ENCODE measurements at regions not wholly inside any gene's neighbourhood (a gene's known extent, or its start where the extent isn't known, plus 50 kb on each side); places are given as distances from the start of the nearest gene placed in this dataset.

DNA sequence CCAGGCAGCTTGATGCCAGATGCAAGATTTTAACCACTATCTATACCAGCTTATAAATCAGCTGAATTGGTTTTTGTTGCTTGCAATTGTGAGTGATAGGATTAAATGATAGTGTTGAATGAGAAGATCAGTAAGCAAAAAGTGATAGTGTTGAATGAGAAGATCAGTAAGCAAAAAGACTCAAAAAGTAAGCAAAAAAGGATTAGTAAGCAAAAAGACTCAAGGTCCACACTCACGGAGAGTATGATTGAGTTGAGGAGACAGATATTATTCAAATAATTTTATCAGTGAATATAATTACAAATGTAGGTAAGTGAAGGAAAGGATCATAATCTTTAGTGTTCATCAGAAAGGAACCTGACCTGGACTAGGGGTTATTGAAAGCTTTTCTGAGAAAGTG lies 58.0 kb upstream of the ARRDC3 start:
- DNase-seq = no peak

DNA sequence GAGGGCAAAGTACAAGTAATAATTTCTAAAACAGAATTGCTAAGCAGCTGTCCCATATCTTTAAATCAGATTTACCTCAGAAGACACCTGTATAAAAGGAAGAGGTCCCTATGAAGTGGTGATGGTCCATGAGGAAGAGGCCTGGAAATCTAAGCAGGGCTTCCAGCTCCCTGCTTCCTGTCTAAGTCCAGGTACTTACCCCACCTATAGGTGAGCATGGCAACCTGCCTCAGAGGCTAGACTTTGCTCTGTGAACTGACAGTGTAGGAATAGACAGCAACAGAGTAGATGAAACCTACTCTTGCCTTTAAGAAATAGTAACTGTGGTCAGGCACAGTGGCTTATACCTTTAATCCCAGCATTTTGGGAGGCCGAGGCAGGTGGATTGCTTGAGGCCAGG lies 55.8 kb upstream of the ARRDC3 start:
- no peak for DNase-seq

GRCh38 chr5:91436241-91436640 lies 53.1 kb upstream of the ARRDC3 start:
- DNase-seq = no peak

DNA sequence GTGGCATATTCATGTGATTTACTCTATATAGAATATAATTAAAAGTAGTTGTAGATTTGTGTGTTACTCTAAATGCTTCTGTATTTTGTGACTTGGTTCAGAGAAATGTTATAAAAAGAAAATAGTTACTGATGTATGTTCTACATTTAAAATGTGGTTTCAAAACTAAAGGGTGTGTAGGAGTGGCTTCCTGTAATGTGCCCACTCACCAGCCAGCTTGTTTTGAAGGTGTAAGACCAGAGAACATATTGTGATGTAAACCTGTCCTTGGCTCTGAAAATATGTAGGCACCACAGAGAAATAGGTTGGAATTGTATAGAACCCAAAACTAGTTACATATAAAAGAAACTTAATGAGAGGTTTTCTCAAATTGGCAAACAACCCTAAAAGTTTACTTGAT lies 51.2 kb upstream of the ARRDC3 start:
- DNase-seq = no peak

DNA sequence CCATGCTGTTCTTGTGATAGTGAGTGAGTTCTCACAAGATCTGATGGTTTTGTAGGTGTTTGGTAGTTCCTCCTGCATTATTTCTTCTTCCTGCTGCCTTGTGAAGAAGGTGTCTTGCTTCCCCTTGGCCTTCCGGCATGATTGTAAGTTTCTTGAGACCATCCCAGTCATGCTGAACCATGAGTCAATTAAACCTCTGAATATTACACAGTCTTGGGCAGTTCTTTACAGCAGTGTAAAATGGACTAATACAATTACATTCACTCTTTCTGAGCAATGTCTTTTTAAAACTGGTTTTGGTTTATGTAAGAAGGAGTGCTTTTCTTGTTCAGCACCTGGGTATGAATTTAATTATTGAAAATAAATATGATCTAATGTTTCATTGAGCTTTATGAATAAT lies 50.7 kb upstream of the ARRDC3 start:
- DNase-seq = no peak
